ENCODE measurements at regions not wholly inside any gene's neighbourhood (a gene's known extent, or its start where the extent isn't known, plus 50 kb on each side); places are given as distances from the start of the nearest gene placed in this dataset.
"Not testable (repeated sequence)": the region's sequence is repeated elsewhere in the genome, so short reads cannot be mapped to it uniquely, and the experiment has no call there.

- DNase-seq = no peak
Observed at GRCh38 chr3:152195206-152195605, 73.5 kb upstream of the MBNL1 start.

GRCh38 chr3:152196782-152197181 lies 71.9 kb upstream of the MBNL1 start:
- DNase-seq = no peak

- DNase-seq = no peak
Observed at GRCh38 chr3:152197451-152197850, 71.3 kb upstream of the MBNL1 start.

- no peak for DNase-seq
Observed at GRCh38 chr3:152197937-152198336, 70.8 kb upstream of the MBNL1 start.

- DNase-seq = no peak
Observed at GRCh38 chr3:152198665-152199064, 70.1 kb upstream of the MBNL1 start.

- DNase-seq = no peak
Observed at GRCh38 chr3:152199102-152199840, 69.5 kb upstream of the MBNL1 start.

- no peak for DNase-seq
Observed at GRCh38 chr3:152200476-152201420, 68.0 kb upstream of the MBNL1 start.

GRCh38 chr3:152202976-152203626 lies 65.6 kb upstream of the MBNL1 start:
- DNase-seq = no peak

GRCh38 chr3:152203652-152204051 lies 65.1 kb upstream of the MBNL1 start:
- no peak for DNase-seq

GRCh38 chr3:152204218-152204617 lies 64.5 kb upstream of the MBNL1 start:
- no peak for DNase-seq

GRCh38 chr3:152205097-152205593 lies 63.6 kb upstream of the MBNL1 start:
- no peak for DNase-seq

GRCh38 chr3:152206243-152206760 lies 62.4 kb upstream of the MBNL1 start:
- no peak for DNase-seq

- DNase-seq = no peak
Observed at GRCh38 chr3:152208439-152208838, 60.3 kb upstream of the MBNL1 start.

- DNase-seq = no peak
Observed at GRCh38 chr3:152209060-152209459, 59.7 kb upstream of the MBNL1 start.

- no peak for DNase-seq
Observed at GRCh38 chr3:152209776-152210175, 59.0 kb upstream of the MBNL1 start.

- DNase-seq = no peak
Observed at GRCh38 chr3:152210697-152211096, 58.0 kb upstream of the MBNL1 start.

GRCh38 chr3:152211655-152212054 lies 57.1 kb upstream of the MBNL1 start:
- DNase-seq = no peak

- DNase-seq = no peak
Observed at GRCh38 chr3:152213203-152213602, 55.5 kb upstream of the MBNL1 start.

- DNase-seq = no peak
Observed at GRCh38 chr3:152213938-152214337, 54.8 kb upstream of the MBNL1 start.

GRCh38 chr3:152216960-152217865 lies 51.5 kb upstream of the MBNL1 start:
- DNase-seq = not testable (repeated sequence)

- DNase-seq = no peak
Observed at GRCh38 chr3:152218602-152219001, 50.1 kb upstream of the MBNL1 start.

All from renal pelvis (tissue), 1 donor.